Activated T-helper 1 cell treated with Interleukin-2 at 50 U/mL for 16 hours (primary cell): ENCODE measurements at regions not wholly inside any gene's neighbourhood (a gene's known extent, or its start where the extent isn't known, plus 50 kb on each side); places are given as distances from the start of the nearest gene placed in this dataset.

Source experiments
- DNase-seq: peaks from one replicate; pipeline ENCODE4 v3.0.0-alpha.2; 2020; ENCODE audit warnings: low read depth

GRCh38 chr3:177992993-177993970 lies 543.0 kb upstream of the KCNMB2 start:
- DNase-seq: no peak

- no peak for DNase-seq
These were observed 541.3 kb upstream of the KCNMB2 start for GRCh38 chr3:177994976-177995375.

GRCh38 chr3:177995381-177996085 lies 540.7 kb upstream of the KCNMB2 start:
- DNase-seq: no peak

GRCh38 chr3:178001670-178002101 lies 534.5 kb upstream of the KCNMB2 start:
- DNase-seq: no peak

- no peak for DNase-seq
These were observed 534.1 kb upstream of the KCNMB2 start for GRCh38 chr3:178002113-178002512.

GRCh38 chr3:178003756-178004155 lies 532.5 kb upstream of the KCNMB2 start:
- no peak for DNase-seq

- no peak for DNase-seq
These were observed 530.3 kb upstream of the KCNMB2 start for GRCh38 chr3:178005961-178006360.

- no peak for DNase-seq
These were observed 525.9 kb upstream of the KCNMB2 start for GRCh38 chr3:178010306-178010705.

- DNase-seq: no peak
These were observed 516.6 kb upstream of the KCNMB2 start for GRCh38 chr3:178019645-178020044.

GRCh38 chr3:178022599-178022998 lies 513.6 kb upstream of the KCNMB2 start:
- DNase-seq: no peak

GRCh38 chr3:178028933-178029332 lies 507.3 kb upstream of the KCNMB2 start:
- no peak for DNase-seq

- DNase-seq: no peak
These were observed 499.6 kb upstream of the KCNMB2 start for GRCh38 chr3:178036451-178037144.

- DNase-seq: no peak
These were observed 494.3 kb upstream of the KCNMB2 start for GRCh38 chr3:178041931-178042330.

- DNase-seq: no peak
These were observed 493.9 kb upstream of the KCNMB2 start for GRCh38 chr3:178042376-178042775.

- DNase-seq: no peak
These were observed 493.2 kb upstream of the KCNMB2 start for GRCh38 chr3:178043084-178043483.

GRCh38 chr3:178044320-178044719 lies 491.9 kb upstream of the KCNMB2 start:
- DNase-seq: no peak

GRCh38 chr3:178047496-178047895 lies 488.7 kb upstream of the KCNMB2 start:
- DNase-seq: no peak

GRCh38 chr3:178048768-178049167 lies 487.5 kb upstream of the KCNMB2 start:
- no peak for DNase-seq

- DNase-seq: no peak
These were observed 481.8 kb upstream of the KCNMB2 start for GRCh38 chr3:178054471-178054870.

- DNase-seq: no peak
These were observed 480.3 kb upstream of the KCNMB2 start for GRCh38 chr3:178055939-178056338.

GRCh38 chr3:178056868-178057267 lies 479.4 kb upstream of the KCNMB2 start:
- DNase-seq: no peak

GRCh38 chr3:178058629-178059028 lies 477.6 kb upstream of the KCNMB2 start:
- DNase-seq: no peak

- no peak for DNase-seq
These were observed 477.1 kb upstream of the KCNMB2 start for GRCh38 chr3:178059119-178059518.
